ENCODE measurements at regions not wholly inside any gene's neighbourhood (a gene's known extent, or its start where the extent isn't known, plus 50 kb on each side); places are given as distances from the start of the nearest gene placed in this dataset.
A peak's percentile ranks its signal among the peaks of the same experiment; 100 is the strongest.

DNA sequence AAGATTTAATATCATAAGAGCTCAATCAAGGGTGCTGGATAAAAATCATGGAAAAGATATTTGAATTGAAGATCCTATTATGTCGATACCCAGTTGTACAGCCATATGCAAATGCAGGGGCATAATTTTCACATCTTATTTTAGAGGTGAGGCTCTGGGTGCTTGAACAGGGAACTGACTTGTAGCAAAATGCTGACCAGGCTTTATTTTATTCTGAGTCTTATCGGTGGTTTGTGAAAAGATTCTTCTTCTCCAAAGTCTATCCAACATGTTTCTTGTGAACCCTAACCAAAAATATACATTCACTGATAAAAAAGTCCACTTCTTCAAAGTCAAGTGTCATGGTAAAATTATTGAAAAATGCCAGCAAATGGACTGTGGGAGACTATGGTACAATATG lies 475.5 kb upstream of the NEGR1 start:
- DNase-seq: no peak

DNA sequence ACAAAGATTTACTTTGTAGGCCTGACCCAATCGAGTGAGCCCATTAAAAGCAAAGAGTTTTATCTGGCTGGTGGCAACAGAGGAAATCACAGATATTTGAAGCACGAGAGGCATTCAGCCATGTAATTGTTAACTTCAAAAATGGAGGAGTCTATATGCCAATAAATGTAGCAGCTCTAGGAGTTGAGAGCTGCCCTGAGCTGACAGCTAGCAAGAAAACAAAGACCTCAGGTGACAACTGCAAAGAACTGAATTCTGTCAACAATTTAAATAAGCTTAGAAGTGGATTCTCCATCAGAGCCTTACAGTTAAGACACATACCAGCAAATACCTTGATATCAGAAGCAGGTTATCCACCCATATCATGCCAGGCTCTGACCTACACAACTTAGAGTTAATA lies 463.1 kb upstream of the NEGR1 start:
- no peak for DNase-seq

DNA sequence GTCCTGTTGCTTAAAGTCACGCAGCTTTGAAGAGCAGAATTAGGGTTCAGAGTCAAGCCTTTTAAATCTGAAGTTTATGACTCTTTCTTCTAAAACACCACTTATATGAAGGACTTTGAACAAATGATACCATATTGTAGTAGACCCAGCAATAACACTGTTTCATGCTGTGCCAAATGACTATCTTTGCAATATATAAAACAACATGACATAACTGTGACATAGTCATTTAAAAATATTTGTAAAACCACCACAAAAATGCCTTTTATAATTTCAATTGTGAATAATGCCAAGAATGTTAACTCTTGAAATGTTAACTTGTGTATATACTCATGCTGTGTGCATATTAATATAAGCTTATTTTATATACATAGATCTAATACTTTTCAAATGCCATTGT lies 452.1 kb upstream of the NEGR1 start:
- no peak for DNase-seq

DNA sequence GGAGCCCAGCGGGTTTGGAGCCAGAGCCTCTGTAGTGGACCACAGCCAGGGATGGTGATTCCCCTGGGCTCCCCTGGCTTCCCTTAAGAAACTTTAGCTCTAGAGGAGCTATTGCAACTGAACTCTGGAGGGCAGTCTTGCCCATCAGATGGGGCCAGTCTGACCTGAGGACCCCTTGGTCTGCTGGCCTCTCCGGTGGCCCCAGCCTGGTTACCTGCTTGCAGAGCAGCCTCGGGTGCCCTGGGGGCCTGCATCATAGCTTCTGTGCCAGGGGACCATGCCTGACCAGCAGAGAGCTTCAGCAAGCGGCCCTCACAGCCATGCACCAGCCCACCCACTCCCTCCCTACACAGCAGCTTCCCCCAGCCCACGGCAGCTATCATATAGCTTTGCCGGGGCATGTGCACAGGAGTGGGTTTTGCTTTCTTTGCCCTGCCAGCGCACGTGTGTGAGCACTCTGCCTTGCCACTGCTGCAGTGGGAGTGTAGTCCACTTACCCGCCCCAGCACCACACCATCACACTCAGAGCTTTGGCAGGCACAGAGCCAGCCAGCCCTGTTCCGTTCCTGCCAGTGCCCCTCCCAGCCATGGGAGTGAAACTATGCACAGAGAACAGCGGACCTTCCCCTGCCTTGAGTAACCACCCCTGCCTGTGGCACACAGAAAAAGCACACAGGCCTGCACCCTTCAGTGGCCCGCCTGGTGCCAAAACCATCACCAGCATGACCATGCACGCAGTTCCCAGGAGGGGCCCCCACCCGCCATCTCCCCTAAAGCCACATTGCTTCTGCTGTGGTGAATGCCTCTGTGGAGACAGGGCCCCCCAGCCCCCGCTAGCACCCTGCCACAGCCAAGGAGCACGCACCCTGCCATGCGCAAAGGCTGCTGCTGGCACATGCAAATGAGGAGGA lies 442.9 kb upstream of the NEGR1 start:
- no peak for DNase-seq

DNA sequence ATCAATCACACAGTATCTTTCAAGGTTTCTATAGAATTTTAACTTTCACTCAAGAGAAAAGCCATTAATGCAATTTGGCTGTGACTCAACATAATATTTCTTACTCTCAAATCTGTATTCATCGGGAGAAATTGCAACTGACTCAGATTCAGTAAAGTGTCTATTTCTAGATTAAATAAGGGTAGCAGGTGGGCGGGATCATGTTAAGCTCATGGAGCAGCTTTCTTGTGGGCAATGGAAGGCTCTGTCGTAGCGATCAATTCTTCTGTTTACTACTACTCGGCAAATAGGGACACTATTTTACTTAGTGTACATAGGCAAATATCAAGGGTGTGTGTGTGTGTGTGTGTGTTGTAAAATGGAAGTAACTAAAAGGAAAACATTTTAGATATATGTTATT lies 423.6 kb upstream of the NEGR1 start:
- no peak for DNase-seq

DNA sequence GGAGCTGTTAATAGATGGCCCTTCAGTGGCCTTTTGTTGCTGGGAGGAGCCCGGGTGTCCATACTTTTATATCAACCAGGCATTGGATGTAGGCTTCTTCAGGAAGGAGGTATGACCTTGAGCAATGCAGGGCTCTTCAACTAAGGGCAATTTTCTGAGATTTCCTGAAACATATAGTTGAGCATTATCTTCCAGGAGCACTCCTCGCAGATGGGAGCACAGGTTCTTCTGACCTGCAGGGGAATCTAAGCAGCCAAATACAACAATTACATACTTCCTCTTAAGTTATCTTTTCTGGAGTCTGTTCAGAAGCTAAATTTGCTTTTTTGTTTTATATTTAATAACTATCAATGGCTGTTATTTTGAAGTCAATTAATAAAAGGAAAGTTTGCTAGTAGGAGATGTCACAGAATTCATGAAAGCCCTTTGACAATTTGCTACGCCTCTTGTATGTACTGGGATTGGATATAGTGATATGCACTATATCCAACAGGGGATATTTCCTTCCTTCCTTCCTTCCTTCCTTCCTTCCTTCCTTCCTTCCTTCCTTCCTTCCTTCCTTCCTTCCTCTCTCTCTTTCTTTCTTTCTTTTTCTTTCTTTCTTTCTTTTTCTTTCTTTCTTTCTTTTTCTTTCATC lies 422.6 kb upstream of the NEGR1 start:
- DNase-seq: no peak

DNA sequence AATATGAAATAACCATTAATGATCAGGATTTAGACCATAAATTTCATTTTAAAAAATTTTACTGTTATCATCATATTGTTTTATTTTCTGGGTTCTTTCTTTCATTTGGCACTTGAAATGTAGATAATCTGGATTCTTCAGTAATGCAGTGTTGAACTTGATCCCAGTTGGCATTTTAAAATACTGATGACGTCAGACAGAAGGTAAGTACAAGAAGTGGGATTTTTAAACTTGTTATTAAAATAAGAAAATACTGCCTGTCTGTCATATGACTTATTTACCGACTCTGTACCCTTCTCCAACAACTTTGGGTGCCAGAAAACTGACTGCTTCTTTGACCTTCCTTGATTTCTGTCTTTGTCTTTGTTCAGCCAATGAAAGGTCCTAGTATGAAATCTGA lies 415.1 kb upstream of the NEGR1 start:
- DNase-seq: no peak

DNA sequence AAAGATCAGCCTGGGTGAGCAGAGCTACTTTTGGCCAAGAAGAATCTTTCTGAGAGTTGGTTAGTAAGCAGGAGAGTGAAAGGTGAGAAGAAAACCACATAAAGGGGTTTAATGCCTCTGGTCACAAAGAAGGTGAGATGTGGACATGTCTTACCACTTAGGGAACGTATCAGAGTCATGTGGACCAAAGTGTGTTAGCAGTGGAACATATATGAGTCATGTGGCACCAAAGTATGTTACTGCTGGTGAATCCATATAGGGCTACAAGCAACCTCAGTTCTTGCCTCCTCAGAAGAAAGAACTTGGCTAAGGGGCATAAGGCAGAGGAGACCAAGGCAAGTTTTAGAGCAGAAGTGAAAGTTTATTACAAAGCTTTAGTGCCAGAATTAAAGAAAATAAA lies 411.6 kb upstream of the NEGR1 start:
- DNase-seq: no peak

DNA sequence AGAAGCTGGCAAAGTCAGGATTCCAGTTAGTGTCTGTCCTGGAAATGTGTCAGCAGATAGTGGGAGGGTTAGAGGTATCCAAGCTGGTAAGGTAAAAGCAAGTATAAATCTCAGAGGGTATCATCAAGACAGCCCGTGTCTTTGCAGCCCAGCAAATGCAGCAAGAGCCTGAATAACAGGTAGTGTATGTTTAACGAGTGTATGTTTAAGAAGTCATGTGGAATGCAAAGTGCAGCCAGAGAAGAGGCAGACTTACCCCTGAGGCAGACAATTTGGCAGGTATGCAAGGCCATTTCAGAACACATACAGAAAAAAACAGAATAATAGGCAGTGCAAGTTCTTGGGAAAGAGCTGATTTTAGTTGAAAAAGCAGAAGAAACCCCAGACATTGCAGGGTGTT lies 411.0 kb upstream of the NEGR1 start:
- DNase-seq: no peak

DNA sequence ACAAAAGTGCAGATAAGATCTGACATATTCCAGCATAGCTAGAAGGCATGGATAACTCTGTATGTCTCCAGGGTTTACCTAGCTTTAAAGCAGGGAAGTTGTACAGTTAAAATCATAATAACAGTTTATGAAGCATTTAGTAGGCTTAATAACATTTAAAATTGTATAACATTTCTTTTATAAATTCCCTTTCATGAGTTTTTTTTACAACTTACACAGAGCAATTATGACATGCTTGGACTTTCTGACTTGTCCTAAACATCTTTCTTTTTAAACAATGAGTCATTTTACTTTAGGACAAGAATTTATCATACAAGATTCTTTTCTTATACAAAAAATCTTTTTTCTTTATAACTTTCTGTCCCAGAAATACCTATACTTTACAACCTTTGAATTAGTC lies 408.5 kb upstream of the NEGR1 start:
- DNase-seq: peak; percentile 40

DNA sequence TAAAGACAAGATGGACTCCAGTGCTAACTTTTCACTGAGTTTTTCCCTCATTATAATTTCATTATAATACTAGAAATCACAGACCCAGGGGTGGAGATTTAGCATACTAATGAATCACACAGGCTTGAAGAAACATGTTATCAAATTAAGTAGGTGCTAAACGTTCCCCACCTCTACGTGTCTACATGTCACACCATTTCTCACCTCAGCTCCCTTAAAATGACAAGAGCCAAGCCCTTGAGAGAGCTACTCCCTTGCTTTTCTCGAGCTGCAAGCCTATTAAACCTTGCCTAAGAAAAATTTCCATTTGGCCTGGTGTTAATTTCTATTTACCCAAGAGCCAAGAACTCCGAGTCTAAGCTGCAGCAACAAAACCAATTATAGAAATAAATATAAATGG lies 396.3 kb upstream of the NEGR1 start:
- DNase-seq: no peak

DNA sequence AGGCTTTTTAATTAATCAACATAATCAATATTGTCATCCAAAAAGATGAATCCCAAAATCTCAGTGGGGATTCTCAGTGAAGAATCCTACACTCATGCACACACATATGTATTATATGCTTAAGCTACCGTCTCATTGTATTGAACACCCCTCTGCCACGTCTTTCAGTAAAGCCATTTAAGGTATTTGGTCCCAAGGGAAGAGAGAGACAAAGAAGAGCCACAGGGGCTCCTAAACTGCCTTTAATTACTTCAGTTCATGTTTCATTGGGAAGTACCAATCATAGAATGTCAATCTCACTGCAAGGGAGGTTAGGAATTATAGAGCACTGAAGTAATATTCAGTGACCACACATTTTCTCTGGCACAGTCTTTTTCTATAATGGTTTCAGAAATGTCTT lies 388.6 kb upstream of the NEGR1 start:
- DNase-seq: no peak

DNA sequence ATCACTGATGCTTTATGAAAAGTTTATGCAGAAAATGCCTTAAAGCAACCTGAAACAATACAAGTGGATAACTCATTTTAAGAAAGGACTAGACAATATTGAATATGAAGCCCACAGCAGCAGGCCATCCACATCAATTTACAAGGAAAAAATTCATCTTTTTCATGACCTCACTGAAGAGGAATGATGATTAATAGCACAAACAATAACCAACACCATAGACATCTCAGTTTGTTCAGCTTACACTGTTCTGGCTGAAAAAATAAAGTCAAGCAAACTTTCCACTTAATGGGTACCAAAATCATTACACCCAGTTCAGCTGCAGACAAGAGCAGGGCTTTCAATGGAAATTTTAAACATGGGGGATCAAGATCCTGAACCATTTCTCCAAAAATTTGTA lies 380.6 kb upstream of the NEGR1 start:
- DNase-seq: no peak

DNA sequence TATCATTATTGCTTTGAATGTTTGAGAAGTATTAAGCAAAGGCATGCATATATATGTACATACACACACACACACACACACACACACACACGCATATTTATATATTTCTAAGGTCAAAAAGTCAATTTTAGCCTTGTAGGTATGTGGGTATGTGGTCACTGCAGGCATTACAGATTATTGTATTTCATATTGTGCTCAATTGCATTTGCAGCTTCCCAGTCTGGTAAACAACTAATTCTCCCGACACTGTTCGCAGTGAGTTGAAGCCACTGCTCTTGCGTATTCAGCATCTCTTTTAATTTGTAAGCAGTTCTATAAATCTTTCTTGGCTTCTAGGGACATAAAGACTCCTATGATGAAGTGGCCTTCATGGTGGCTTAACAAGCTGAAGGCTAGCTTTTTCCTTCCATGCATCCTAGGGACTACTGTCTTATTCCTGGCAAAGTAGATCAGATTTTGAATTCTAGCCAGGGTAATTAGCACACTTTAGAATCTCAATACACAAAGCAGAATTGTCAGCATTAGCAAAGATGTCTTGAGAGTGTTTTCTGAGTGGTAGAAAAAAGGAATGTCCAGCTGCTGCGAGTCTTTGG lies 368.6 kb upstream of the NEGR1 start:
- DNase-seq: no peak

DNA sequence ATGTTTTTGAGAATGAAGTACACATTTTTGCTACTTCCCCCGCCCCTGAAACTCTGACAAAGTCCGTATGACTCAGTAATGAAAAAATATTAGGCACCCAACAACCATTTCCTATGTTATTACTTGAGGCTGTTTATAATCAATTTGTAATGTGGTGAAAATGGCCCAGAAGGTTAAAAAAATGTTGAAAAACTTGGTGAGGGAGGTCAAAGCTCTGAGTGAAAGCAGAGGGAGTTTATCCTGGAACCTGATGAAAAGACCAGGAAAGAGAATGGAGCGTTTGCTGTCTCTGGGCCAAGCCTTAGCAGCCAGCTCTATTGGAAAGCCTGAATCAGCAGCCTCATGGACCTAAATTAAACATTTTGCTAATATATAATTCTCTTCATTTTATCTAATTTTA lies 367.7 kb upstream of the NEGR1 start:
- DNase-seq: no peak

DNA sequence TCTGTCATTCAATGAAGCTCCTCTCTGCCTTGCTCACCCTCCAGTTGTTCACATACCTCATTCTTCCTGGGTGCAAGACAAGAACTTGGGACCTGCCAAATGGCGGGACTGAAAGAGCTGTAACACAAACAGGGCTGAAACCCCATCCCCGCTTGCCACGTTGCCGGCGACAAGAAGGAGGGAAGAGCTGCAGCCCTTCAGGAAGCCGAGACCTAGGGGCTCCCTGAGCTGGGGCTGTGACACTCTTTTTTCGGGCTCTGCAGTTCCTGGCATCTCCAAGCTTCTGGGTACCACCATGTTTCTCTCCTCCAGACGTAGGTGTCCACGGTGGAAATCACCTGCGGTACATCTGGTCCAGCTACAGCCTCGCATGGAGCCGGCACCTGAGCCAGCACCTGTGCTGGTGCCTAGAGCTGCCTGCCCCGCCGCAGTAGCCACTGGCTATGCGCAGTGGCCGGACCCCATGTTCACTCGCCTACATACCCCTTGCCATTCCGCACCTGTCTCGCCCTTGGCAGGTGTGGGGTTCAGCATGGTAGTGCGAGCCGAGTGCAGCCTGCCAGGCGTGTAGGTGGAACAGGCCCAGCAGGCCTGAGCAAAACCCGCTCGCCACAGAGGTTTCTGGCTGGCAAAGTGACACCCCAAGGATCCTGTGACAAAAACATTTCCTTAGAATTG lies 367.0 kb upstream of the NEGR1 start:
- DNase-seq: no peak

DNA sequence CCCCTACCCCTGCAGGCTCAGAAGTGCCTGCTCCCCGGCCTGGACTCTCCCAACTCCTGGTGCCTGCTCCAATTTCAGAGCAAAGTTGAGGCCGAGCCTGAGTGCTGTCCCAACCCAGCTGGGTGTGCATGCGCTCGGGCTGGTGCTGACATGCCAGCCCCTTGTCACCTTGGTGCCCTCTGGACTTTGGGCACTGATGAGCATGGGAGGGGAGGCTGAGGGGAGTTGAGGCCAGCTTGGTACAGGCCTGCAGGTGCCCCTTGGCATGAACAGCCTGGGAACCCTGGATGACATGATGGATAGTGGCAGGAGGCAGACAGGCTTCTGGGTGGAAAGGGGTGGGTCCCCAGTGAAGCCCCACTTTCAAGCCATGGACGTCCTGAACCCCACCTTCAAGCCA lies 366.1 kb upstream of the NEGR1 start:
- no peak for DNase-seq

DNA sequence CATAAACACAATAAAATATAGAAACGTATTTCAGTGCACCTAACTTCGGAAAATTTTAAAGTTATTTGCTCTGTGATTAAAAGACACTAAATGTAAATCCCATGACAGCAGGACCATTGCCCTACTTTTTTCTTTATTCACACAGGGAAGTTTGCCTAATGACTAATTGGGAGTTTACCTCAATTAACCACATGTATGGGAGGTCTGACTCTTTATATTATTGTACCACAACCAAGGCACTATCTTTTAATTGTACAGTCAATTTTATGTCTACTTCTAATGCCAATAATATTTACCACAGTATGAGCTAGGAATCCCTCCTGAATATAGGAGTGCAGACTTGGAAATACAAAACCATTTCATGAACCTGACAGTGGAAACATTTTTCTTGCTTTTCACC lies 360.8 kb upstream of the NEGR1 start:
- no peak for DNase-seq

DNA sequence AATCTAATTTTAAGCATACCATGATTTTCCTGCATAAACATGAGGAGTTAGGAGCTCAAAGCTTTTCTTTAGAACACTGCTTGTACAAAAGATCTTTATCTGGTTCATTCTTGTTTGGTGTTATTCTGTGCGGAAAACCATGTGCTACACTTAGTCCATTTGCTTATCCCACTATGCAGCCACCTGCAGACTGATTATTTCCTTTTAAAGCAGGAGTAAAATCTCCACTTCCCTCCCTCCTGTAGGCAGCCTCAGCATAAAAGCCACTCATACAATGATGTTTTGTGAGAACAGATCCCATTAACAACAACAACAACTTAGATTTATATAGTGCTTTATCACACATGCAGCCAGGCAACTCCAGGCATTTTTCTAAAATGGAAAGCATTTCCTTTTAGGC lies 355.3 kb upstream of the NEGR1 start:
- no peak for DNase-seq

DNA sequence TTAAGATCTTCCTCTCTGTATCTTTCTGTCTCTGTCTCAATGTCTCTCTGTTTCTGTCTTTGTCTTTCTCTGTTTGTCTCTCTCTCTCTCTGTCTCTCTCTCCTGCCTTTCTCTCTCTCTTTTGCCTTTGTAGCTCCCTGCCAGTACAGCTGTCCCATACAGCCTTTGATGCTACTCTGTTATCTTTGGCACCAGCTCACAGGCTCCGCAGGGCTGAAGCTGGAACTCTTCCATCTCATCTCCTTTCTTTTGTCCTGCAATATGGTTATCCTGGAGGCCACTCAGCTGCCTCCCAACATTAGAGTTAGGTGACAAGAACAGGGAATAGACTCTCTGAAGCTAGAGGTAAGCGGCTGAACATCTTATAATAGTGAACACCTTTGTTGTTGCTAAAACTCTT lies 354.3 kb upstream of the NEGR1 start:
- no peak for DNase-seq

DNA sequence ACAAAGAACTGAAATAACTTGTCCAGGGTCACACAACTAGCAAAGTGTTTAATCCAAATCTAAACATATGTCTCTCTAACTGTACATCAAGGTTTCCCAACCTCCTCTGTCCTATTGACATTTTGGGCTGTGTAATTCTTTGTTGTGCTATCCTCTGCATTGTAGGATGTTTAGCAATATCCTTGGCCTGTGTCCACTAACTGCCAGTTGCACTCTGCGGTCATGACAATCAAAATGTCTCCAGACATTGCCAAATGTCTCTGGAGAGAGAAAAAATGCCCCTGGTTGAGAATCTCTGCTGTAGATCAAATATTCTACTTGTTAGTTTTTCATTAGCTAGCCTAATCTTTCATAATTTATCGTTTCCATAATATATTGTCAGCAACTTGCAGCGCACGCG lies 353.4 kb upstream of the NEGR1 start:
- no peak for DNase-seq

DNA sequence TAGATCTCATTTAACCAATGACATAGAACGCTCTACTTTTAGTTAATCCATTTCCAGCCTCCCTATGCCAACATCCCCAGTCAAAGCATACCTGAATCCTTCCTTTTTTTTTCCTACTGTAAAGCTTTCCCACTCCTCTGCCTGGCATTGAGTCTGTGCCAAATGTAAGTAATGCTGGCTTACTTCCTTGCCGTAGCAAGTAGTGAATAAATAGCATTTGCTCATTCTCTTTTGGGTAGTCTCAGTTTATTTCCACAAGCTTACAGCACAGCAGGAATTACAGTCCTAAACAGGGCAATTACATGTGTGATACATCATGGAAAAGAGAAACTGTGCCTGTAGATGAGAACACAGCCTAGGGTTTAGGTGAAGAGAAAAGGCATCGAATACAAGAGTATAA lies 352.6 kb upstream of the NEGR1 start:
- DNase-seq: no peak

DNA sequence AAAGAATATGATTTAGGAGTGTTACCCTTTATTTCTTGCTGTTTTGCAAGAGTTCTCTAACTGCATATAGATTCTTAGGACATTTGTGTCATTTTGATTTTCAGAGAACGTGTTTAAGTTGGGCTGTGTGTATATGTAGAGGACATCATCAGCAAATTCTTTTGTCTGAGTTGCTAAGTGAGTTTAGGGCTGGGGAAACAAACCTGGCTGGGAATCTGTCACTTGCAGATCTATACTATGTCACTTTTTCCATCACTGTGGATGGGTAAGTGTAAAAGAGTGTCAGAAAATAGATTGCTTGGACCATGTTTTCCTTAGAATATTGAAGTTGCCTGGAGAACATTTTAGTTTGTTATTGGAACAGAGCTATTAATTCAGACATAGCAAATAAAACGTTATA lies 349.1 kb upstream of the NEGR1 start:
- DNase-seq: no peak

DNA sequence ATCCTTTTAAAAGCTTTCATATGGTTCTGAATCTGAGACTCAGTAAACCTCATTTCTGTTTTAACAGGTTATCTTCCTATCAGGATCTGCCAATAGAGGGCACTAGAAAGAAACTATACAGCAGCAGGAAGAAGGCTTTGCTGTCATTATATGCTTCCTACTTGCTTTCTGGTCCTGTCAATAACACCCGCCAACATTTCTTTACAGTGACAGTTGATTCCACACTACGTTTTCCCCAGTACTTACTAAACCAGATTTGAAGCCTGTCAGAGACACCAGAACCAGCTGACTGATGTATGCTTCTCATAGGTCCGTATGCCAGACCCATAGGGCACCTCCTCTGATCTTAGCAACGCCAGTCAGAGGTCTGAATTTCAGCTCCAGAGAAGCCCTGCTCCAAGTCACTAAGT lies 341.0 kb upstream of the NEGR1 start:
- peak; percentile 81 for DNase-seq

Data from DMS53 (cell line).